ENCODE measurements at regions not wholly inside any gene's neighbourhood (a gene's known extent, or its start where the extent isn't known, plus 50 kb on each side); places are given as distances from the start of the nearest gene placed in this dataset.

- H3K27me3 ChIP-seq = no peaks in the 10 kb centered on the region
- no peak for ATAC-seq
- intact Hi-C loops (cut with DNase I) = no loop called here
- no peak overlapping the region for H3K27ac ChIP-seq
- TF ChIP-seq POLR2A (IDR thresholded peaks at IDR 0.05) = no peak
- TF ChIP-seq CTCF (IDR thresholded peaks at IDR 0.05) = no peak
- no peaks in the 10 kb centered on the region for H3K9me3 ChIP-seq
- H3K4me3 ChIP-seq = no peak overlapping the region
- WGBS, 2 donors = 75 to 80% methylated on average over 3 of the region's 3 CpGs
- H3K4me1 ChIP-seq = peaks cover under 1% of the 10 kb centered on the region
- no peaks in the 10 kb centered on the region for H3K36me3 ChIP-seq (replicated peaks in 1 of 2; ENCODE audit: insufficient read depth in 1 of 2, low read depth in 2 of 2)
- DNase-seq = no peak
Measured at GRCh38 chr2:60292242-60292641, 261.2 kb downstream of the BCL11A start.

DNA sequence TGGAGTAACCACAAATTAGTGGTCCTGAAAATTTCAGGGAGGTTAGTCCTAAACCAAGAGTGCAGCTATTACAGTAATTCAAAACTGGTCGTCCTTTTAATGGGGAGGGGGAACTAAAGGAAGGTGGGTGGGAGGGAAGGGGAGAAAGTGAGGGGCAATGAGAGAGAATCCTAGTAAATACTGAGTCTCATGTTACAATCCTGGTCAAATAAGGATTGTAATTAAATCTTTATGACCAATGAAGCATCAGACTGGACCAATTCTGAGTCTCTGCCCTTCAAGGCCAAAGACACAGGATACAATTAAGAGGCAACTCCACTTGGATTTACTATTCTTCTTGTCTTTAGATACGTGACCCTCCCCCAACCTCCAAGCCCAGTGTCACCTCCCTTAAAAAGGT is 262.9 kb downstream of the BCL11A start:
- ATAC-seq (no peak), DNase-seq (no peak)
- Histone ChIP-seq H3K9me3 (no peaks in the 10 kb centered on the region), H3K27ac (no peak overlapping the region), H3K36me3 (replicated peaks in 1 of 2; ENCODE audit: insufficient read depth in 1 of 2, low read depth in 2 of 2) (no peaks in the 10 kb centered on the region), H3K27me3 (no peaks in the 10 kb centered on the region), H3K4me3 (no peak overlapping the region), H3K4me1 (no peaks in the 10 kb centered on the region)
- intact Hi-C loops (cut with DNase I) = no loop called here
- TF ChIP-seq POLR2A (IDR thresholded peaks at IDR 0.05) (no peak), CTCF (IDR thresholded peaks at IDR 0.05) (no peak)
- 58 to 66% methylated on average over 2 of the region's 2 CpGs for WGBS, 2 donors

- DNase-seq = no peak
- no peak for ATAC-seq
- intact Hi-C loops (cut with DNase I) = no loop called here
- Histone ChIP-seq H3K27ac (no peak overlapping the region), H3K4me1 (no peaks in the 10 kb centered on the region), H3K27me3 (no peaks in the 10 kb centered on the region), H3K9me3 (no peaks in the 10 kb centered on the region), H3K4me3 (no peak overlapping the region), H3K36me3 (replicated peaks in 1 of 2; ENCODE audit: insufficient read depth in 1 of 2, low read depth in 2 of 2) (no peaks in the 10 kb centered on the region)
- WGBS, 2 donors = 71 to 73% methylated on average over 4 to 5 of the region's 5 CpGs
- TF ChIP-seq POLR2A (IDR thresholded peaks at IDR 0.05) (no peak), CTCF (IDR thresholded peaks at IDR 0.05) (no peak)
Measured at GRCh38 chr2:60285626-60286316, 267.7 kb downstream of the BCL11A start.

DNA sequence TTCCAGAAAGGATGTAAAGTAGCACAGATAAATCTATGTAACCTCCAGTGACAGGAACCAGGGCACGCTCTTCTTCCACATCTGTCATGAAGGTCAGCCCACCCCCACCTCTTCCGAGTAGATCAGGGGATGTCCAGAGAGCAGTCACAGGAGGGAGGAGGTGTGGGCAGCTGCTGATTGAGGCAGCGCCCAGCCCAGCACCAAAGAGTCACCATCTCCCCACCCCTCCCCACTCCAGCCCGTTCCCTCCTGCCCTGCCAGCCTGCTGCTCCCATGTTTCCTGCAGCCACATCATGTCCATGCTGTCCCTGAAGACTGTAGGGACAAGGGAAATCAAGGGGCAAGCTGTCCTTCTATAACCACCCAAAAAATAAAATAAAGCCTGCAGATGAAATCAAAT is 269.8 kb downstream of the BCL11A start:
- WGBS, 2 donors = 62 to 69% methylated on average over 4 of the region's 4 CpGs
- H3K4me1 ChIP-seq = no peaks in the 10 kb centered on the region
- no peaks in the 10 kb centered on the region for H3K27me3 ChIP-seq
- H3K4me3 ChIP-seq = no peak overlapping the region
- H3K27ac ChIP-seq = no peak overlapping the region
- no peaks in the 10 kb centered on the region for H3K9me3 ChIP-seq
- TF ChIP-seq CTCF (IDR thresholded peaks at IDR 0.05) (no peak), POLR2A (IDR thresholded peaks at IDR 0.05) (no peak)
- ATAC-seq (no peak), DNase-seq (no peak)
- no peaks in the 10 kb centered on the region for H3K36me3 ChIP-seq (replicated peaks in 1 of 2; ENCODE audit: insufficient read depth in 1 of 2, low read depth in 2 of 2)
- intact Hi-C loops (cut with DNase I) = no loop called here

DNA sequence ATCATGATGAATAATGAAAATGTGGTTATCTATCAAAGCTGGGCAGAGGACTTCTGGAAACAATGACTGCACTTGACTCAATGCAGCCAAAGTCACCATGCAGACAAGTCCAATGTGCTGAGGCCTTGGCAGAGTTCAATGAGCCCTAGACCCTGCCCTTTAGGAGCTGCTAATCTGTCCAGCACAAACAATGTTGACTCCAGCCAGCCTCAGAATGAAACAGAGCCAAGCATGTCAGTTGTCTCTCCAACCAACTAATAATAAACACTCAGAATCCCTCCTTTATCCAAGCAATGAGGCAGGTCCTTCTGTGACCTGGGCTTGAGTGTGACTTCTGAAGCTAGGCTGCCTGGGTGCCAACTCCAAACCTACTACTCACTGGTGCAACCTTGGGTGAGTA is 270.6 kb downstream of the BCL11A start:
- Histone ChIP-seq H3K9me3 (no peaks in the 10 kb centered on the region), H3K4me3 (no peak overlapping the region), H3K27me3 (no peaks in the 10 kb centered on the region), H3K36me3 (replicated peaks in 1 of 2; ENCODE audit: insufficient read depth in 1 of 2, low read depth in 2 of 2) (no peaks in the 10 kb centered on the region), H3K4me1 (no peaks in the 10 kb centered on the region), H3K27ac (no peak overlapping the region)
- DNase-seq = no peak
- intact Hi-C loops (cut with DNase I) = no loop called here
- TF ChIP-seq CTCF (IDR thresholded peaks at IDR 0.05) (no peak), POLR2A (IDR thresholded peaks at IDR 0.05) (no peak)
- no peak for ATAC-seq
